ENCODE measurements at regions not wholly inside any gene's neighbourhood (a gene's known extent, or its start where the extent isn't known, plus 50 kb on each side); places are given as distances from the start of the nearest gene placed in this dataset.

DNA sequence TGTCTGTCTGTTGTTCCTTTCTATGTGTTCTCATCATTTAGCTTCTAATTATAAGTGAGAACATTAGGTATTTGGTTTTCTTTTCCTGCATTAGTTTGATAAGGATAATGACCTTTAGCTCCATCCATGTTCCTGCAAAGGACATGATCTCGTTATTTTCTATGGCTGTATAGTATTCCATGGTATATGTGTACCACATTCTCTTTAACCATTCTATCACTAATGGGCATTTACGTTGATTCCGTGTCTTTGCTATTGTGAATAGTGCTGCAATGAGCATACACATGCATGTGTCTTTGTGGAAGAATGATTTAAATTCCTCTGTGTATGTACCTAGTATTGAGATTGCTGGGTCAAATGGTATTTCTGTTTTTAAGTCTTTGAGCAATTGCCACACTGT, 1799.7 kb downstream of the SLITRK5 start:
- TF ChIP-seq, protein P1, sequence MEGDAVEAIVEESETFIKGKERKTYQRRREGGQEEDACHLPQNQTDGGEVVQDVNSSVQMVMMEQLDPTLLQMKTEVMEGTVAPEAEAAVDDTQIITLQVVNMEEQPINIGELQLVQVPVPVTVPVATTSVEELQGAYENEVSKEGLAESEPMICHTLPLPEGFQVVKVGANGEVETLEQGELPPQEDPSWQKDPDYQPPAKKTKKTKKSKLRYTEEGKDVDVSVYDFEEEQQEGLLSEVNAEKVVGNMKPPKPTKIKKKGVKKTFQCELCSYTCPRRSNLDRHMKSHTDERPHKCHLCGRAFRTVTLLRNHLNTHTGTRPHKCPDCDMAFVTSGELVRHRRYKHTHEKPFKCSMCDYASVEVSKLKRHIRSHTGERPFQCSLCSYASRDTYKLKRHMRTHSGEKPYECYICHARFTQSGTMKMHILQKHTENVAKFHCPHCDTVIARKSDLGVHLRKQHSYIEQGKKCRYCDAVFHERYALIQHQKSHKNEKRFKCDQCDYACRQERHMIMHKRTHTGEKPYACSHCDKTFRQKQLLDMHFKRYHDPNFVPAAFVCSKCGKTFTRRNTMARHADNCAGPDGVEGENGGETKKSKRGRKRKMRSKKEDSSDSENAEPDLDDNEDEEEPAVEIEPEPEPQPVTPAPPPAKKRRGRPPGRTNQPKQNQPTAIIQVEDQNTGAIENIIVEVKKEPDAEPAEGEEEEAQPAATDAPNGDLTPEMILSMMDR (IDR thresholded peaks at IDR 0.05; ENCODE audit: low read depth, low read length) = no peak
- no peak for DNase-seq (ENCODE audit: extremely low read depth, low read depth)

DNA sequence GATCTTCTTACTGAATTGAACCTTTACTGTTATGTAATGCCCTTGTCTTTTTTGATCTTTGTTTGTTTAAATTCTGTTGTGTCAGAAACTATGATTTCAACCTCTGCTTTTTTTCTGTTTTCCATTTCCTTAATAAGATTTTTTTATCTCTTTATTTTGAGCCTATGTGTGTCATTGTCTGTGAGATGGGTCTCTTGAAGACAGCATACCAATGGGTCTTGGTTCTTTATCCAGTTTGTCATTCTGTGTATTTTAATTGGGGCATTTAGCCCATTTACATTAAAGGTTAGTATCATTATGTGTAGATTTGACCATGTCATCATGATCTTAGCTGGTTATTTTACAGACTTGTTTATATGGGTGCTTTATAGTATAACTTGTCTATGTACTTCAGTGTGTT, 1803.3 kb downstream of the SLITRK5 start:
- TF ChIP-seq, protein P1 (IDR thresholded peaks at IDR 0.05; ENCODE audit: low read depth, low read length) = no peak
- DNase-seq (ENCODE audit: extremely low read depth, low read depth) = no peak

DNA sequence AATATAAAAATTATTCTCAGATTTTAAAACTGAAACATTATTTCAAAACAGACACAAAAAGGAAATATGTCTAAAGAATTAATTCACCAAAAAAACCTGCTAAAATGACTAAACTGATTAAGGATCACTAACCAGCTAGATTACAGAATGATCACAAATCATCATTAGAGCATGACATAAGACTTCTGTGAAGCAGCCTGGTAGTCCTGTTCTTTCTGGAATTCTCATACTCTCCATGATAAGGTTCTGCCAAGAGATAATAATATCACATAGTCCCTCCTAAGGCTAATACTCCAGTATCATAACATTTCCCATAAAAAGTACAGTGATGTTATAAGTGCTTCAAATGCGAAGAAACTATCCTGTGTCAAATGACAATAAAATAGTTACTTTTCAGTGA, 1814.9 kb downstream of the SLITRK5 start:
- DNase-seq (ENCODE audit: extremely low read depth, low read depth) = no peak
- TF ChIP-seq, protein P1 (IDR thresholded peaks at IDR 0.05; ENCODE audit: low read depth, low read length) = no peak

DNA sequence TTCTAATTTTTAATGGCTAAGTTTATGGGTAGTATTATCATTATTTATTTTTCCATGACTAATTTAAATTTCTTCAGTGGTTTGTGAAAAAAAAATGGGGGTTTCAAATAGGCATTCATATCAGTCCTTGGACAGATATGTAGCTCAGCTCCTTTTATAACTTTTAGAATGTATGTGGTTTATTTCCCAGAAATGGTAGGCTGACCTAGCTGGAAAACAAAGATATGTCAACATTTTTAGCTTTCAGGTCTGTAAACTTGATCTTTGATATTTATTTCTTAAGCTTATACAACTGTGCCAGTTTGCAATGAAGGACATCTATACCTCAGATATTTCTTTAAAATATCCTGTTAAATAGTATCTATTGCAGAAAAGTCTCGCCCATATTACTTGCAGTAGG, 1815.5 kb downstream of the SLITRK5 start:
- TF ChIP-seq, protein P1 (IDR thresholded peaks at IDR 0.05; ENCODE audit: low read depth, low read length) = no peak

DNA sequence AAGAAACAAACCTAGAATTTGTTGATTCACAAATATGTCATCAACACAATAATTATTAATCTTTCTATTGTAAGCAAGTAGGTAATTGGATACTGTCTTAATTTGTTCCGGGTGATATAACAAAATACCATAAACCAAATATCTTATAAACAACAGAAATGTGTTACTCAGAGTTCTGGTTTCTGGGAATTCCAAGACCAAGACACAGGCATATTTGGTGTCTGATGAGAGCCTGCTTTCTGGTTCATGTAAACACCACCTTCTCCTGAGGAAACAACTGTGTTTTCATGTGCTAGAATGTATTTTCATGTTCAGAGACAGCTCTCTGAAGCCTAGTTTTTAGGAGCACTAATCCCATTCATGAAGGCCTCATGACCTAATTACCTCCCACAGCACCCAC, 1819.5 kb downstream of the SLITRK5 start:
- TF ChIP-seq, protein P1 (IDR thresholded peaks at IDR 0.05; ENCODE audit: low read depth, low read length) = no peak
- no peak for DNase-seq (ENCODE audit: extremely low read depth, low read depth)

More for the DNA sequence above, 1815.5 kb downstream of the SLITRK5 start:
- no peak for DNase-seq (ENCODE audit: extremely low read depth, low read depth)

DNA sequence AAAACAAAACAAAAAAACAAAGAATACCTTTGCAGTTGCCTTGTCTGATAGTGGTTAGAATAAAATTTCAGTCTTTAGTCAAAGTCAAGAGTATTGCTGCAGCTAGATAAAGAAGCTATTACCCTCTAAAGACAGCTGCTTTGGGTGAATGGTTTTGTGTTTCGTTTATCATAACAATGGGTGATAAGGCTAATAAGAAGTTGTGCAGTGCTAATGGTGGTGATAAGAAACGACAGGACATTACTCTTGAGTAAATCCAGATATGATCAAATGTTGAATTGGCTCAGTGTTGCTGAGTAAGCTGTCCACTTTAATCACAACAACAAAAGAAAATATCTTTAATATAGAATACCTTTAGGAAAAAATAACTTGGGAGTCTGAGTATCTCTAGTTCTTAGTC, 1825.3 kb downstream of the SLITRK5 start:
- TF ChIP-seq, protein P1 (IDR thresholded peaks at IDR 0.05; ENCODE audit: low read depth, low read length) = no peak
- DNase-seq (ENCODE audit: extremely low read depth, low read depth) = no peak

DNA sequence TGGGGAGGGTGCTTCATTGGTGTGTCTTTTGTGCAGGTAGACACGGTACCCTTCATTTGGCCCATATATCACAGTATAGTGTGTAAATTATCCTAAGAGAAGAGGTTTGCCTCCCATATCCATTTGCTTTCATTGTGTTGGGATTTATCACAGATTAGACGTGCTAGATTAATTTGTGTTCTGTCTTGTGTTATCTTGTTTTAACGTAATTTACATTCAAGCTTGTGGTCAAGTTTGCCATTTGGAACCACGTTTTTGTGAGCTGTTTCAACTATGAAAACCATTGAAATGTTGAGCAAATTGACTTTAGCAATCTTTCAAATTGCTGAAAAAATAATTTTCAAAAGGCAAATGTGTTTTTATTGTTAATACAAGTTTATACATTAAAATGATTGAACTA, 1826.5 kb downstream of the SLITRK5 start:
- DNase-seq (ENCODE audit: extremely low read depth, low read depth) = no peak
- TF ChIP-seq, protein P1 (IDR thresholded peaks at IDR 0.05; ENCODE audit: low read depth, low read length) = no peak

All from AG09319 (cell line).